SK-N-MC (cell line): ENCODE measurements at regions not wholly inside any gene's neighbourhood (a gene's known extent, or its start where the extent isn't known, plus 50 kb on each side); places are given as distances from the start of the nearest gene placed in this dataset.

Experiments used
- EZH2 ChIP-seq: fragments of 200-600 bp; sonication (generic); IDR thresholded peaks from one replicate; pipeline ENCODE4 v1.6.1; 2017; ENCODE audit warnings: antibody characterized with exemption
- FOXP2 ChIP-seq: optimal IDR thresholded peaks from 2 replicates; pipeline ENCODE3; 2011; ENCODE audit warnings: mild to moderate bottlenecking, moderate library complexity; ENCODE audit not compliant: insufficient read depth; ENCODE audit errors: extremely low read length, control extremely low read depth
- POLR2AphosphoS5 ChIP-seq: IDR thresholded peaks from 2 replicates; pipeline ENCODE4 v1.6.1; 2012; ENCODE audit warnings: mild to moderate bottlenecking, low read depth, low read length, borderline replicate concordance

DNA sequence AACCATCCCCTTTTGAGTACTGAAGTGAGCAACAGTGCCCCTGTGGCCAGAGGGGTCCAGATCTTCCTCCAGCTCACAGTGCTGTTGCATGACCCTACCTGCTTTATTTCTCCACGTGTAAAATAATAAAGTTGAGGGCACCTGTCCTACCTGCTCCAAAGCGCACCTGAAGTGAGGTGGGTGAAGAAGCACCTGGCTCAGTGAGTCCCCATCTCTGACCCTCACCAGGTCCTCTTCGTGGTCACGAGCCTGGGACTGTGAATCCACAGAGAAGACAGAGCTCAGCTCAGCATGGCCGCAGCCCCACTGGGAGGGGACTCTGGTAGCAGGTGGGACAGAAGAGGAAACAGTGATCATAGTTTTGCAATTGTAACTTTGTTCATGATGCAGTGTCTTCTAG lies 976.7 kb upstream of the TMEM132C start:
- TF ChIP-seq EZH2 (no peak), POLR2AphosphoS5 (no peak), FOXP2 (no peak)
